Smooth muscle cell (in vitro differentiated cells): ENCODE measurements at regions not wholly inside any gene's neighbourhood (a gene's known extent, or its start where the extent isn't known, plus 50 kb on each side); places are given as distances from the start of the nearest gene placed in this dataset.

ENCODE experiments used
- DNase-seq: peaks from one replicate; lab custom pipeline; 2025; ENCODE audit not compliant: unreplicated experiment; lab: John Stamatoyannopoulos, UW
- H2AFZ ChIP-seq: fragments of 200-600 bp; sonication (generic); 2 replicates; pipeline ENCODE4 v1.6.0; 2016; ENCODE audit warnings: antibody characterized with exemption, low read depth, mild to moderate bottlenecking
- H3F3A ChIP-seq: fragments of 200-600 bp; sonication (generic); 2 replicates; pipeline ENCODE4 v1.6.0; 2017; ENCODE audit warnings: antibody characterized with exemption, low read depth
- H3K27ac ChIP-seq: fragments of 200-600 bp; sonication (generic); 2 replicates; pipeline ENCODE4 v1.5.1; 2016; ENCODE audit warnings: low read depth, mild to moderate bottlenecking
- H3K27me3 ChIP-seq: fragments of 200-600 bp; sonication (generic); 2 replicates; pipeline ENCODE4 v1.6.1; 2016; ENCODE audit warnings: low read depth, mild to moderate bottlenecking
- H3K36me3 ChIP-seq: fragments of 200-600 bp; sonication (generic); 2 replicates; pipeline ENCODE4 v1.5.1; 2016; ENCODE audit warnings: low read depth
- H3K4me1 ChIP-seq: fragments of 200-600 bp; sonication (generic); 2 replicates; pipeline ENCODE4 v1.5.1; 2016; ENCODE audit warnings: low read depth
- H3K4me2 ChIP-seq: fragments of 200-600 bp; sonication (generic); 2 replicates; pipeline ENCODE4 v1.6.0; 2016; ENCODE audit warnings: mild to moderate bottlenecking
- H3K4me3 ChIP-seq: fragments of 200-600 bp; sonication (generic); 2 replicates; pipeline ENCODE4 v1.5.1; 2016; ENCODE audit warnings: mild to moderate bottlenecking
- H3K79me2 ChIP-seq: fragments of 200-600 bp; sonication (generic); 2 replicates; pipeline ENCODE4 v1.6.0; 2016; ENCODE audit warnings: low read depth, mild to moderate bottlenecking
- H3K9ac ChIP-seq: fragments of 200-600 bp; sonication (generic); 2 replicates; pipeline ENCODE4 v1.6.0; 2016; ENCODE audit warnings: low read depth
- H3K9me3 ChIP-seq: fragments of 200-600 bp; sonication (generic); replicated peaks from 2 replicates; pipeline ENCODE4 v1.5.1; 2016; ENCODE audit warnings: low read depth
- H4K20me1 ChIP-seq: fragments of 200-600 bp; sonication (generic); 2 replicates; pipeline ENCODE4 v1.6.0; 2016; ENCODE audit warnings: low read depth
- CTCF ChIP-seq: fragments of 200-600 bp; sonication (generic); IDR thresholded peaks from 2 replicates; pipeline ENCODE4 v1.5.1; 2017; ENCODE audit warnings: borderline replicate concordance, mild to moderate bottlenecking, antibody characterized with exemption; ENCODE audit not compliant: insufficient read depth, poor library complexity, severe bottlenecking
- WGBS: methylation state at CpG from one replicate; pipeline ENCODE4 v1.1.7; 2016; ENCODE audit warnings: low lambda C conversion rate; 5-methylcytosine and 5-hydroxymethylcytosine counted together

GRCh38 chr9:108212184-108212583 is 643.6 kb downstream of the ACTL7B start:
- DNase-seq = no peak
- WGBS = 96% methylated on average over 4 of the region's 4 CpGs
- no peaks in the 10 kb centered on the region for H3K36me3 ChIP-seq
- TF ChIP-seq CTCF = no peak
- H3K9me3 ChIP-seq = no peaks in the 10 kb centered on the region
- H3K9ac ChIP-seq = no peak overlapping the region
- peaks cover 8% of the 10 kb centered on the region for H3K27me3 ChIP-seq
- no peak overlapping the region for H3K4me2 ChIP-seq
- H3K79me2 ChIP-seq = no peaks in the 10 kb centered on the region
- no peak overlapping the region for H3K27ac ChIP-seq
- H3K4me1 ChIP-seq = peaks cover 3% of the 10 kb centered on the region
- no peaks in the 10 kb centered on the region for H4K20me1 ChIP-seq
- no peaks in the 10 kb centered on the region for H3F3A ChIP-seq
- no peak overlapping the region for H3K4me3 ChIP-seq
- no peak overlapping the region for H2AFZ ChIP-seq

GRCh38 chr9:108211411-108211955 is 644.3 kb downstream of the ACTL7B start:
- DNase-seq = no peak
- Histone ChIP-seq H3K36me3 (no peaks in the 10 kb centered on the region), H3K4me1 (peaks cover 3% of the 10 kb centered on the region), H3K9me3 (no peaks in the 10 kb centered on the region), H3K9ac (no peak overlapping the region), H2AFZ (no peak overlapping the region), H3K4me2 (no peak overlapping the region), H3K27me3 (peaks cover 8% of the 10 kb centered on the region), H3K27ac (no peak overlapping the region), H4K20me1 (no peaks in the 10 kb centered on the region), H3K79me2 (no peaks in the 10 kb centered on the region), H3K4me3 (no peak overlapping the region), H3F3A (no peaks in the 10 kb centered on the region)
- TF ChIP-seq CTCF = no peak
- WGBS = 94% methylated on average over 1 of the region's 1 CpG

- no peak for DNase-seq
- Histone ChIP-seq H2AFZ (no peak overlapping the region), H3K79me2 (no peaks in the 10 kb centered on the region), H3K4me2 (no peak overlapping the region), H3F3A (no peaks in the 10 kb centered on the region), H4K20me1 (no peaks in the 10 kb centered on the region), H3K4me3 (no peak overlapping the region), H3K27me3 (peaks cover 8% of the 10 kb centered on the region), H3K27ac (no peak overlapping the region), H3K9me3 (no peaks in the 10 kb centered on the region), H3K9ac (no peak overlapping the region), H3K4me1 (peaks cover 3% of the 10 kb centered on the region), H3K36me3 (no peaks in the 10 kb centered on the region)
- TF ChIP-seq CTCF = no peak
- WGBS = 92% methylated on average over 5 of the region's 5 CpGs
Observed at GRCh38 chr9:108209132-108209685, 646.6 kb downstream of the ACTL7B start.

- H3K4me1 ChIP-seq = peaks cover 3% of the 10 kb centered on the region
- H3K4me3 ChIP-seq = no peak overlapping the region
- H3K4me2 ChIP-seq = no peak overlapping the region
- H3K27ac ChIP-seq = no peak overlapping the region
- H2AFZ ChIP-seq = no peak overlapping the region
- H3K79me2 ChIP-seq = no peaks in the 10 kb centered on the region
- TF ChIP-seq CTCF = no peak
- no peaks in the 10 kb centered on the region for H4K20me1 ChIP-seq
- no peaks in the 10 kb centered on the region for H3K36me3 ChIP-seq
- no peaks in the 10 kb centered on the region for H3K9me3 ChIP-seq
- H3K27me3 ChIP-seq = peaks cover 5% of the 10 kb centered on the region
- no peak overlapping the region for H3K9ac ChIP-seq
- no peak for DNase-seq
- WGBS = 93% methylated on average over 7 of the region's 7 CpGs
- H3F3A ChIP-seq = no peaks in the 10 kb centered on the region
Observed at GRCh38 chr9:108207561-108208165, 648.1 kb downstream of the ACTL7B start.
